ENCODE measurements at regions not wholly inside any gene's neighbourhood (a gene's known extent, or its start where the extent isn't known, plus 50 kb on each side); places are given as distances from the start of the nearest gene placed in this dataset.
"Not testable (repeated sequence)": the region's sequence is repeated elsewhere in the genome, so short reads cannot be mapped to it uniquely, and the experiment has no call there.

DNA sequence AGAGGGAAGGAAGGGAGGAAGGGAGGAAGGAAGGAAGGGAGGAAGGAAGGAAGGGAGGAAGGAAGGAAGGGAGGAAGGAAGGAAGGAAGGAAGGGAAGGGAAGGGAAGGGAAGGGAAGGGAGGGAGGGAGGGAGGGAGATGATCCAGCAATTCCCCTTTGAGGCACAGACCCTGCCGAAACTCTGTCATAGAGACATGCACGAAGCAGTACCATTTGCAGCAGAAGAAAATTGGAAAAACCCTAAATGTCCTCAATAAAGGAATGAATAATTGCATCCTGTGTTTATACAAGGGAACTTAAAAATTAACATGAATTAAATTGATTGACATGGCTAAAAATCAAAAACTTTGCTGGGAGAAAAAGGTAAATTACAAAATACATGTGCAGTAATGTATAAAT, 151.5 kb downstream of the MTERF1 start:
- TF ChIP-seq, protein P1, sequence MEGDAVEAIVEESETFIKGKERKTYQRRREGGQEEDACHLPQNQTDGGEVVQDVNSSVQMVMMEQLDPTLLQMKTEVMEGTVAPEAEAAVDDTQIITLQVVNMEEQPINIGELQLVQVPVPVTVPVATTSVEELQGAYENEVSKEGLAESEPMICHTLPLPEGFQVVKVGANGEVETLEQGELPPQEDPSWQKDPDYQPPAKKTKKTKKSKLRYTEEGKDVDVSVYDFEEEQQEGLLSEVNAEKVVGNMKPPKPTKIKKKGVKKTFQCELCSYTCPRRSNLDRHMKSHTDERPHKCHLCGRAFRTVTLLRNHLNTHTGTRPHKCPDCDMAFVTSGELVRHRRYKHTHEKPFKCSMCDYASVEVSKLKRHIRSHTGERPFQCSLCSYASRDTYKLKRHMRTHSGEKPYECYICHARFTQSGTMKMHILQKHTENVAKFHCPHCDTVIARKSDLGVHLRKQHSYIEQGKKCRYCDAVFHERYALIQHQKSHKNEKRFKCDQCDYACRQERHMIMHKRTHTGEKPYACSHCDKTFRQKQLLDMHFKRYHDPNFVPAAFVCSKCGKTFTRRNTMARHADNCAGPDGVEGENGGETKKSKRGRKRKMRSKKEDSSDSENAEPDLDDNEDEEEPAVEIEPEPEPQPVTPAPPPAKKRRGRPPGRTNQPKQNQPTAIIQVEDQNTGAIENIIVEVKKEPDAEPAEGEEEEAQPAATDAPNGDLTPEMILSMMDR (IDR thresholded peaks at IDR 0.05): not testable (repeated sequence)
- TF ChIP-seq POLR2A (IDR thresholded peaks at IDR 0.05): not testable (repeated sequence)
